Stimulated activated CD4-positive, alpha-beta T cell treated with anti-CD3 and anti-CD28 coated beads, Interleukin-4, amount 100 ng/mL, for 1 hour (primary cell): ENCODE measurements at regions not wholly inside any gene's neighbourhood (a gene's known extent, or its start where the extent isn't known, plus 50 kb on each side); places are given as distances from the start of the nearest gene placed in this dataset.
"Not testable (repeated sequence)": the region's sequence is repeated elsewhere in the genome, so short reads cannot be mapped to it uniquely, and the experiment has no call there.

ENCODE experiments used
- DNase-seq: peaks from one replicate; pipeline ENCODE4 v3.0.0-alpha.2; 2020

GRCh38 chr4:89491761-89492160 is 184.2 kb upstream of the GPRIN3 start:
- no peak for DNase-seq

- DNase-seq: not testable (repeated sequence)
Measured at GRCh38 chr4:89489921-89490431, 182.4 kb upstream of the GPRIN3 start.

GRCh38 chr4:89489338-89489771 is 181.8 kb upstream of the GPRIN3 start:
- DNase-seq: no peak

GRCh38 chr4:89488736-89489135 is 181.1 kb upstream of the GPRIN3 start:
- no peak for DNase-seq

- no peak for DNase-seq
Measured at GRCh38 chr4:89486673-89487072, 179.1 kb upstream of the GPRIN3 start.

GRCh38 chr4:89486042-89486441 is 178.4 kb upstream of the GPRIN3 start:
- no peak for DNase-seq

GRCh38 chr4:89483833-89484232 is 176.2 kb upstream of the GPRIN3 start:
- no peak for DNase-seq

GRCh38 chr4:89482926-89483595 is 175.5 kb upstream of the GPRIN3 start:
- no peak for DNase-seq

- DNase-seq: no peak
Measured at GRCh38 chr4:89482251-89482650, 174.7 kb upstream of the GPRIN3 start.

GRCh38 chr4:89469930-89470375 is 162.4 kb upstream of the GPRIN3 start:
- no peak for DNase-seq

- DNase-seq: no peak
Measured at GRCh38 chr4:89469516-89469915, 161.9 kb upstream of the GPRIN3 start.

GRCh38 chr4:89468602-89469001 is 161.0 kb upstream of the GPRIN3 start:
- no peak for DNase-seq

GRCh38 chr4:89463341-89463740 is 155.7 kb upstream of the GPRIN3 start:
- DNase-seq: no peak

GRCh38 chr4:89447543-89447942 is 139.9 kb upstream of the GPRIN3 start:
- DNase-seq: no peak

GRCh38 chr4:89446193-89446592 is 138.6 kb upstream of the GPRIN3 start:
- DNase-seq: no peak

GRCh38 chr4:89439533-89439932 is 131.9 kb upstream of the GPRIN3 start:
- no peak for DNase-seq

- DNase-seq: peak; percentile 42
Measured at GRCh38 chr4:89438102-89438831, 130.7 kb upstream of the GPRIN3 start.

GRCh38 chr4:89434364-89434988 is 126.9 kb upstream of the GPRIN3 start:
- no peak for DNase-seq

GRCh38 chr4:89427782-89428181 is 120.2 kb upstream of the GPRIN3 start:
- no peak for DNase-seq

- DNase-seq: no peak
Measured at GRCh38 chr4:89425023-89425422, 117.4 kb upstream of the GPRIN3 start.

GRCh38 chr4:89422441-89422990 is 114.9 kb upstream of the GPRIN3 start:
- no peak for DNase-seq

- DNase-seq: no peak
Measured at GRCh38 chr4:89420507-89420906, 112.9 kb upstream of the GPRIN3 start.

- no peak for DNase-seq
Measured at GRCh38 chr4:89419111-89419695, 111.6 kb upstream of the GPRIN3 start.
